NCI-H1930 (cell line): ENCODE measurements at regions not wholly inside any gene's neighbourhood (a gene's known extent, or its start where the extent isn't known, plus 50 kb on each side); places are given as distances from the start of the nearest gene placed in this dataset.

Source experiments
- DNase-seq, 2 experiments: peaks; one replicate each; lab custom pipeline; 2025; lab: John Stamatoyannopoulos, UW

- no peak for DNase-seq
These were observed 187.3 kb upstream of the RMST start for GRCh38 chr12:97275256-97275655.

- no peak for DNase-seq
These were observed 186.6 kb upstream of the RMST start for GRCh38 chr12:97275728-97276590.

- DNase-seq: no peak
These were observed 185.8 kb upstream of the RMST start for GRCh38 chr12:97276661-97277429.

GRCh38 chr12:97283297-97283696 lies 179.3 kb upstream of the RMST start:
- DNase-seq: no peak

GRCh38 chr12:97288531-97288930 lies 174.1 kb upstream of the RMST start:
- no peak for DNase-seq

- no peak for DNase-seq
These were observed 170.0 kb upstream of the RMST start for GRCh38 chr12:97292588-97292987.

- DNase-seq: no peak
These were observed 169.1 kb upstream of the RMST start for GRCh38 chr12:97293541-97293940.

- no peak for DNase-seq
These were observed 162.8 kb upstream of the RMST start for GRCh38 chr12:97299847-97300246.

- DNase-seq: no peak
These were observed 162.2 kb upstream of the RMST start for GRCh38 chr12:97300431-97300830.

- DNase-seq: no peak
These were observed 161.7 kb upstream of the RMST start for GRCh38 chr12:97300891-97301290.

GRCh38 chr12:97301576-97301975 lies 161.0 kb upstream of the RMST start:
- no peak for DNase-seq

- DNase-seq: no peak
These were observed 157.0 kb upstream of the RMST start for GRCh38 chr12:97305651-97306050.

- DNase-seq: no peak
These were observed 156.5 kb upstream of the RMST start for GRCh38 chr12:97306147-97306546.

GRCh38 chr12:97308576-97309198 lies 153.9 kb upstream of the RMST start:
- DNase-seq: no peak

GRCh38 chr12:97309921-97310320 lies 152.7 kb upstream of the RMST start:
- DNase-seq: no peak

- DNase-seq: no peak
These were observed 150.0 kb upstream of the RMST start for GRCh38 chr12:97312570-97313135.

- DNase-seq: no peak
These were observed 149.0 kb upstream of the RMST start for GRCh38 chr12:97313471-97314190.

- no peak for DNase-seq
These were observed 146.3 kb upstream of the RMST start for GRCh38 chr12:97316321-97316720.

- DNase-seq: no peak
These were observed 141.0 kb upstream of the RMST start for GRCh38 chr12:97321621-97322020.

GRCh38 chr12:97322388-97322787 lies 140.2 kb upstream of the RMST start:
- no peak for DNase-seq

- no peak for DNase-seq
These were observed 139.4 kb upstream of the RMST start for GRCh38 chr12:97323154-97323553.

GRCh38 chr12:97324471-97324870 lies 138.1 kb upstream of the RMST start:
- DNase-seq: no peak
